ENCODE measurements at regions not wholly inside any gene's neighbourhood (a gene's known extent, or its start where the extent isn't known, plus 50 kb on each side); places are given as distances from the start of the nearest gene placed in this dataset.

DNA sequence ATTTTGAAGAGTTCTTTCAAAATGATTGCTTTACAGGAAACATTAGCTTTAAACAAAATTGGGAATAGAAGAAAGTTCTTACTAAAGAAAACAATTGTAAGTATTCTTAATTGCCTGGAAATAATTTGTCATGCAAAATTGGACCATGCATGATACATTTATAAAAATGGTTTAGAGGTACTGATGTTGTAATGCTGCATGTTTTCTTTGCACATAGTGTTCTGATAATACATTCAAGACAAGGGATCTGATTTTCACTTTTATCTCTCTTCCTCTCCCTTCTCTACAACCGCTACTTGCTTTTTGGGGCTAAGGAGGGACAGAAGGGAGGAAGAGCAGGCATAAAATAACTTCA, 211.6 kb upstream of the MPDZ start:
- TF ChIP-seq, protein P1, sequence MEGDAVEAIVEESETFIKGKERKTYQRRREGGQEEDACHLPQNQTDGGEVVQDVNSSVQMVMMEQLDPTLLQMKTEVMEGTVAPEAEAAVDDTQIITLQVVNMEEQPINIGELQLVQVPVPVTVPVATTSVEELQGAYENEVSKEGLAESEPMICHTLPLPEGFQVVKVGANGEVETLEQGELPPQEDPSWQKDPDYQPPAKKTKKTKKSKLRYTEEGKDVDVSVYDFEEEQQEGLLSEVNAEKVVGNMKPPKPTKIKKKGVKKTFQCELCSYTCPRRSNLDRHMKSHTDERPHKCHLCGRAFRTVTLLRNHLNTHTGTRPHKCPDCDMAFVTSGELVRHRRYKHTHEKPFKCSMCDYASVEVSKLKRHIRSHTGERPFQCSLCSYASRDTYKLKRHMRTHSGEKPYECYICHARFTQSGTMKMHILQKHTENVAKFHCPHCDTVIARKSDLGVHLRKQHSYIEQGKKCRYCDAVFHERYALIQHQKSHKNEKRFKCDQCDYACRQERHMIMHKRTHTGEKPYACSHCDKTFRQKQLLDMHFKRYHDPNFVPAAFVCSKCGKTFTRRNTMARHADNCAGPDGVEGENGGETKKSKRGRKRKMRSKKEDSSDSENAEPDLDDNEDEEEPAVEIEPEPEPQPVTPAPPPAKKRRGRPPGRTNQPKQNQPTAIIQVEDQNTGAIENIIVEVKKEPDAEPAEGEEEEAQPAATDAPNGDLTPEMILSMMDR (IDR thresholded peaks at IDR 0.05) = no peak
- TF ChIP-seq EZH2 (IDR thresholded peaks at IDR 0.05; ENCODE audit: borderline replicate concordance, insufficient read depth, low read depth, low read length, poor library complexity, severe bottlenecking) = no peak

Measured in B cell (primary cell).